HG03432 (cell line): ENCODE measurements at regions not wholly inside any gene's neighbourhood (a gene's known extent, or its start where the extent isn't known, plus 50 kb on each side); places are given as distances from the start of the nearest gene placed in this dataset.

Source experiments
- ATAC-seq: cut with Tn5 transposase; IDR thresholded peaks from one replicate; pipeline ENCODE4 v1.9.1; 2021; ENCODE audit warnings: mild to moderate bottlenecking, moderate library complexity; ENCODE audit not compliant: unreplicated experiment

- ATAC-seq = no peak
These were observed 332.0 kb downstream of the OLFM3 start for GRCh38 chr1:101664726-101665125.

- no peak for ATAC-seq
These were observed 329.0 kb downstream of the OLFM3 start for GRCh38 chr1:101667761-101668160.

- ATAC-seq = no peak
These were observed 313.6 kb downstream of the OLFM3 start for GRCh38 chr1:101683136-101683535.

- ATAC-seq = no peak
These were observed 313.2 kb downstream of the OLFM3 start for GRCh38 chr1:101683561-101683960.

- no peak for ATAC-seq
These were observed 299.7 kb downstream of the OLFM3 start for GRCh38 chr1:101697072-101697471.

- no peak for ATAC-seq
These were observed 298.0 kb downstream of the OLFM3 start for GRCh38 chr1:101698681-101699080.

- no peak for ATAC-seq
These were observed 291.8 kb downstream of the OLFM3 start for GRCh38 chr1:101704895-101705294.

- ATAC-seq = no peak
These were observed 290.4 kb downstream of the OLFM3 start for GRCh38 chr1:101706366-101706765.

GRCh38 chr1:101709721-101710120, 287.0 kb downstream of the OLFM3 start:
- ATAC-seq = no peak

- ATAC-seq = no peak
These were observed 283.0 kb downstream of the OLFM3 start for GRCh38 chr1:101713760-101714159.

- ATAC-seq = no peak
These were observed 273.3 kb downstream of the OLFM3 start for GRCh38 chr1:101723415-101723814.

- peak; percentile 84 for ATAC-seq
These were observed 268.7 kb downstream of the OLFM3 start for GRCh38 chr1:101728029-101728428.

GRCh38 chr1:101730559-101730958, 266.2 kb downstream of the OLFM3 start:
- ATAC-seq = no peak

- ATAC-seq = peak; percentile 48
These were observed 264.5 kb downstream of the OLFM3 start for GRCh38 chr1:101732261-101732660.

- no peak for ATAC-seq
These were observed 263.4 kb downstream of the OLFM3 start for GRCh38 chr1:101733340-101733739.

- no peak for ATAC-seq
These were observed 258.3 kb downstream of the OLFM3 start for GRCh38 chr1:101738475-101738874.

GRCh38 chr1:101739146-101739545, 257.6 kb downstream of the OLFM3 start:
- ATAC-seq = no peak

GRCh38 chr1:101739826-101740330, 256.8 kb downstream of the OLFM3 start:
- ATAC-seq = no peak

GRCh38 chr1:101741910-101742309, 254.8 kb downstream of the OLFM3 start:
- no peak for ATAC-seq

- ATAC-seq = no peak
These were observed 254.2 kb downstream of the OLFM3 start for GRCh38 chr1:101742509-101742908.

GRCh38 chr1:101745551-101746270, 251.0 kb downstream of the OLFM3 start:
- no peak for ATAC-seq

GRCh38 chr1:101748077-101748476, 248.6 kb downstream of the OLFM3 start:
- ATAC-seq = no peak
